ENCODE measurements at regions not wholly inside any gene's neighbourhood (a gene's known extent, or its start where the extent isn't known, plus 50 kb on each side); places are given as distances from the start of the nearest gene placed in this dataset.

GRCh38 chr2:20137131-20137571 is 85.7 kb upstream of the LAPTM4A start:
- H3K36me3 ChIP-seq (ENCODE audit: insufficient read depth, low read length): no peaks in the 10 kb centered on the region
- no peak overlapping the region for H3K27ac ChIP-seq
- H3K9me3 ChIP-seq (ENCODE audit: low read depth, low read length): no peaks in the 10 kb centered on the region
- TF ChIP-seq EZH2 (IDR thresholded peaks at IDR 0.05) (no peak), FOXP2 (optimal IDR thresholded peaks at IDR 0.05; ENCODE audit: control extremely low read depth, extremely low read length, insufficient read depth) (no peak), POLR2AphosphoS5 (IDR thresholded peaks at IDR 0.05; ENCODE audit: borderline replicate concordance, low read depth, low read length) (no peak)
- H3K4me3 ChIP-seq: no peak overlapping the region
- no peak overlapping the region for H3K9ac ChIP-seq (ENCODE audit: insufficient read length)
- no peak for DNase-seq (ENCODE audit: low read depth, low spot score)

GRCh38 chr2:20136149-20136548 is 84.7 kb upstream of the LAPTM4A start:
- H3K4me3 ChIP-seq: no peak overlapping the region
- no peak for DNase-seq (ENCODE audit: low read depth, low spot score)
- H3K27ac ChIP-seq: no peak overlapping the region
- no peaks in the 10 kb centered on the region for H3K36me3 ChIP-seq (ENCODE audit: insufficient read depth, low read length)
- H3K9me3 ChIP-seq (ENCODE audit: low read depth, low read length): no peaks in the 10 kb centered on the region
- no peak for TF ChIP-seq FOXP2 (optimal IDR thresholded peaks at IDR 0.05; ENCODE audit: control extremely low read depth, extremely low read length, insufficient read depth)
- TF ChIP-seq EZH2 (IDR thresholded peaks at IDR 0.05): no peak
- TF ChIP-seq POLR2AphosphoS5 (IDR thresholded peaks at IDR 0.05; ENCODE audit: borderline replicate concordance, low read depth, low read length): no peak
- no peak overlapping the region for H3K9ac ChIP-seq (ENCODE audit: insufficient read length)

- TF ChIP-seq FOXP2 (optimal IDR thresholded peaks at IDR 0.05; ENCODE audit: control extremely low read depth, extremely low read length, insufficient read depth) (no peak), EZH2 (IDR thresholded peaks at IDR 0.05) (no peak), POLR2AphosphoS5 (IDR thresholded peaks at IDR 0.05; ENCODE audit: borderline replicate concordance, low read depth, low read length) (no peak)
Measured at GRCh38 chr2:20135631-20136050, 84.2 kb upstream of the LAPTM4A start.

GRCh38 chr2:20132990-20133535 is 81.6 kb upstream of the LAPTM4A start:
- H3K27ac ChIP-seq: no peak overlapping the region
- no peaks in the 10 kb centered on the region for H3K9me3 ChIP-seq (ENCODE audit: low read depth, low read length)
- H3K9ac ChIP-seq (ENCODE audit: insufficient read length): no peak overlapping the region
- no peaks in the 10 kb centered on the region for H3K36me3 ChIP-seq (ENCODE audit: insufficient read depth, low read length)
- no peak overlapping the region for H3K4me3 ChIP-seq
- no peak for DNase-seq (ENCODE audit: low read depth, low spot score)
- TF ChIP-seq EZH2 (IDR thresholded peaks at IDR 0.05): no peak
- no peak for TF ChIP-seq POLR2AphosphoS5 (IDR thresholded peaks at IDR 0.05; ENCODE audit: borderline replicate concordance, low read depth, low read length)
- no peak for TF ChIP-seq FOXP2 (optimal IDR thresholded peaks at IDR 0.05; ENCODE audit: control extremely low read depth, extremely low read length, insufficient read depth)

More at GRCh38 chr2:20135631-20136050, 84.2 kb upstream of the LAPTM4A start:
- Histone ChIP-seq H3K9me3 (ENCODE audit: low read depth, low read length) (no peaks in the 10 kb centered on the region), H3K27ac (no peak overlapping the region), H3K36me3 (ENCODE audit: insufficient read depth, low read length) (no peaks in the 10 kb centered on the region), H3K9ac (ENCODE audit: insufficient read length) (no peak overlapping the region), H3K4me3 (no peak overlapping the region)
- DNase-seq (ENCODE audit: low read depth, low spot score): no peak

- TF ChIP-seq EZH2 (IDR thresholded peaks at IDR 0.05): no peak
- TF ChIP-seq POLR2AphosphoS5 (IDR thresholded peaks at IDR 0.05; ENCODE audit: borderline replicate concordance, low read depth, low read length): no peak
- TF ChIP-seq FOXP2 (optimal IDR thresholded peaks at IDR 0.05; ENCODE audit: control extremely low read depth, extremely low read length, insufficient read depth): no peak
- Histone ChIP-seq H3K9me3 (ENCODE audit: low read depth, low read length) (no peaks in the 10 kb centered on the region), H3K27ac (no peak overlapping the region), H3K4me3 (no peak overlapping the region), H3K36me3 (ENCODE audit: insufficient read depth, low read length) (no peaks in the 10 kb centered on the region), H3K9ac (ENCODE audit: insufficient read length) (no peak overlapping the region)
- no peak for DNase-seq (ENCODE audit: low read depth, low spot score)
Measured at GRCh38 chr2:20130821-20131645, 79.6 kb upstream of the LAPTM4A start.

GRCh38 chr2:20130160-20130560 is 78.7 kb upstream of the LAPTM4A start:
- Histone ChIP-seq H3K9me3 (ENCODE audit: low read depth, low read length) (no peaks in the 10 kb centered on the region), H3K36me3 (ENCODE audit: insufficient read depth, low read length) (no peaks in the 10 kb centered on the region), H3K27ac (no peak overlapping the region), H3K4me3 (no peak overlapping the region), H3K9ac (ENCODE audit: insufficient read length) (no peak overlapping the region)
- no peak for DNase-seq (ENCODE audit: low read depth, low spot score)
- TF ChIP-seq POLR2AphosphoS5 (IDR thresholded peaks at IDR 0.05; ENCODE audit: borderline replicate concordance, low read depth, low read length): no peak
- no peak for TF ChIP-seq FOXP2 (optimal IDR thresholded peaks at IDR 0.05; ENCODE audit: control extremely low read depth, extremely low read length, insufficient read depth)
- TF ChIP-seq EZH2 (IDR thresholded peaks at IDR 0.05): no peak

GRCh38 chr2:20129331-20130159 is 78.1 kb upstream of the LAPTM4A start:
- no peak overlapping the region for H3K9ac ChIP-seq (ENCODE audit: insufficient read length)
- TF ChIP-seq FOXP2 (optimal IDR thresholded peaks at IDR 0.05; ENCODE audit: control extremely low read depth, extremely low read length, insufficient read depth) (no peak), EZH2 (IDR thresholded peaks at IDR 0.05) (no peak), POLR2AphosphoS5 (IDR thresholded peaks at IDR 0.05; ENCODE audit: borderline replicate concordance, low read depth, low read length) (no peak)
- no peaks in the 10 kb centered on the region for H3K9me3 ChIP-seq (ENCODE audit: low read depth, low read length)
- no peak overlapping the region for H3K4me3 ChIP-seq
- H3K27ac ChIP-seq: no peak overlapping the region
- no peak for DNase-seq (ENCODE audit: low read depth, low spot score)
- no peaks in the 10 kb centered on the region for H3K36me3 ChIP-seq (ENCODE audit: insufficient read depth, low read length)
